GM20431 (cell line): ENCODE measurements at regions not wholly inside any gene's neighbourhood (a gene's known extent, or its start where the extent isn't known, plus 50 kb on each side); places are given as distances from the start of the nearest gene placed in this dataset.

Source experiments
- in situ Hi-C: fragments of 300-500 bp; cut with MseI, MboI; formaldehyde crosslinking; loops from one replicate; pipeline ENCODE4 v1.15.0; 2020; ENCODE audit warnings: low sequenced_read_pairs; ENCODE audit not compliant: unreplicated experiment

- in situ Hi-C loops, result no loop called here
These were observed 110.3 kb upstream of the VSTM2B start for GRCh38 chr19:29415507-29415906.

GRCh38 chr19:29417048-29417447 lies 108.7 kb upstream of the VSTM2B start:
- in situ Hi-C loops, result no loop called here

- in situ Hi-C loops, result no loop called here
These were observed 107.6 kb upstream of the VSTM2B start for GRCh38 chr19:29418201-29418600.

GRCh38 chr19:29420065-29420464 lies 105.7 kb upstream of the VSTM2B start:
- in situ Hi-C loops, result no loop called here

- in situ Hi-C loops, result no loop called here
These were observed 105.2 kb upstream of the VSTM2B start for GRCh38 chr19:29420482-29421195.

- in situ Hi-C loops, result no loop called here
These were observed 104.6 kb upstream of the VSTM2B start for GRCh38 chr19:29421196-29421545.

GRCh38 chr19:29422047-29422446 lies 103.7 kb upstream of the VSTM2B start:
- in situ Hi-C loops, result no loop called here

GRCh38 chr19:29422486-29423085 lies 103.2 kb upstream of the VSTM2B start:
- in situ Hi-C loops, result no loop called here

GRCh38 chr19:29428071-29428470 lies 97.7 kb upstream of the VSTM2B start:
- in situ Hi-C loops, result no loop called here

- in situ Hi-C loops, result no loop called here
These were observed 96.8 kb upstream of the VSTM2B start for GRCh38 chr19:29429021-29429420.

- in situ Hi-C loops, result no loop called here
These were observed 96.2 kb upstream of the VSTM2B start for GRCh38 chr19:29429581-29429980.

- in situ Hi-C loops, result no loop called here
These were observed 94.5 kb upstream of the VSTM2B start for GRCh38 chr19:29431332-29431731.

- in situ Hi-C loops, result no loop called here
These were observed 93.1 kb upstream of the VSTM2B start for GRCh38 chr19:29432677-29433076.

- in situ Hi-C loops, result no loop called here
These were observed 89.1 kb upstream of the VSTM2B start for GRCh38 chr19:29436591-29437103.

GRCh38 chr19:29439021-29439420 lies 86.8 kb upstream of the VSTM2B start:
- in situ Hi-C loops, result no loop called here

GRCh38 chr19:29439688-29440550 lies 85.9 kb upstream of the VSTM2B start:
- in situ Hi-C loops, result no loop called here

- in situ Hi-C loops, result no loop called here
These were observed 83.7 kb upstream of the VSTM2B start for GRCh38 chr19:29442094-29442493.

GRCh38 chr19:29442910-29443309 lies 82.9 kb upstream of the VSTM2B start:
- in situ Hi-C loops, result no loop called here

- in situ Hi-C loops, result no loop called here
These were observed 80.5 kb upstream of the VSTM2B start for GRCh38 chr19:29445246-29445645.

GRCh38 chr19:29446361-29446760 lies 79.4 kb upstream of the VSTM2B start:
- in situ Hi-C loops, result no loop called here

- in situ Hi-C loops, result no loop called here
These were observed 77.7 kb upstream of the VSTM2B start for GRCh38 chr19:29448046-29448445.
